Natural killer cell (primary cell): ENCODE measurements at regions not wholly inside any gene's neighbourhood (a gene's known extent, or its start where the extent isn't known, plus 50 kb on each side); places are given as distances from the start of the nearest gene placed in this dataset.

Source experiments
- ATAC-seq, 3 donors: fragments of 150-1000 bp in 2 of 3; fragments of 200-7000 bp in 1 of 3; cut with Tn5 transposase; 1 replicate in 1 of 3; 2 replicates in 2 of 3; pipeline ENCODE4 v1.10.0; 2021; ENCODE audit warnings: mild to moderate bottlenecking in 2 of 3, moderate library complexity in 2 of 3
- DNase-seq, 2 donors: peaks; one replicate each; pipeline versions ENCODE4 v3.0.0 to v3.0.0-alpha.2; 2013 to 2021; ENCODE audit warnings: mixed read lengths in 1 of 2
- H3K27ac ChIP-seq: one replicate; pipeline ENCODE4 v1.5.1; 2013; ENCODE audit warnings: mild to moderate bottlenecking, low read length
- H3K27me3 ChIP-seq: one replicate; pipeline ENCODE4 v1.6.1; 2013; ENCODE audit warnings: low read length; ENCODE audit not compliant: control insufficient read depth, insufficient read depth
- H3K36me3 ChIP-seq: one replicate; pipeline ENCODE4 v1.6.1; 2013; ENCODE audit warnings: low read length; ENCODE audit not compliant: control insufficient read depth, insufficient read depth
- H3K4me1 ChIP-seq: one replicate; pipeline ENCODE4 v1.6.1; 2013; ENCODE audit warnings: low read length; ENCODE audit not compliant: control insufficient read depth, insufficient read depth
- H3K4me3 ChIP-seq: one replicate; pipeline ENCODE4 v1.5.1; 2013; ENCODE audit warnings: low read length
- H3K9me3 ChIP-seq: one replicate; pipeline ENCODE4 v1.6.1; 2013; ENCODE audit warnings: low read length; ENCODE audit not compliant: control insufficient read depth, insufficient read depth
- H3K27ac Mint-ChIP-seq, 2 donors: one replicate each; pipeline ENCODE4 v1.8.0; 2022; ENCODE audit warnings: mild to moderate bottlenecking in 2 of 2, mixed read lengths in 2 of 2, moderate library complexity in 1 of 2
- H3K27me3 Mint-ChIP-seq, 2 donors: one replicate each; pipeline ENCODE4 v1.8.0; 2022; ENCODE audit warnings: low read depth in 2 of 2, mixed read lengths in 2 of 2
- H3K36me3 Mint-ChIP-seq: one replicate; pipeline ENCODE4 v1.8.0; 2022; ENCODE audit warnings: mixed read lengths
- H3K4me1 Mint-ChIP-seq, 2 donors: one replicate each; pipeline ENCODE4 v1.8.0; 2022; ENCODE audit warnings: mixed read lengths in 2 of 2
- H3K4me3 Mint-ChIP-seq: one replicate; pipeline ENCODE4 v1.8.0; 2022; ENCODE audit warnings: mild to moderate bottlenecking, moderate library complexity, mixed read lengths
- H3K9me3 Mint-ChIP-seq, 2 donors: one replicate each; pipeline ENCODE4 v1.8.0; 2022; ENCODE audit warnings: mixed read lengths in 2 of 2
- WGBS: methylation state at CpG from one replicate; pipeline ENCODE4 v1.1.7; 2013; ENCODE audit warnings: missing lambda C conversion rate; ENCODE audit not compliant: insufficient coverage; 5-methylcytosine and 5-hydroxymethylcytosine counted together
- intact Hi-C: fragments of 100-400 bp; cut with micrococcal nuclease; formaldehyde crosslinking; loops from one replicate; pipeline ENCODE4 v1.14.2; 2022
- TF ChIP-seq, protein P1 (sequence below): fragments of 200-600 bp; IDR thresholded peaks from one replicate; pipeline ENCODE4 v1.8.0; 2022; ENCODE audit warnings: antibody characterized with exemption

DNA sequence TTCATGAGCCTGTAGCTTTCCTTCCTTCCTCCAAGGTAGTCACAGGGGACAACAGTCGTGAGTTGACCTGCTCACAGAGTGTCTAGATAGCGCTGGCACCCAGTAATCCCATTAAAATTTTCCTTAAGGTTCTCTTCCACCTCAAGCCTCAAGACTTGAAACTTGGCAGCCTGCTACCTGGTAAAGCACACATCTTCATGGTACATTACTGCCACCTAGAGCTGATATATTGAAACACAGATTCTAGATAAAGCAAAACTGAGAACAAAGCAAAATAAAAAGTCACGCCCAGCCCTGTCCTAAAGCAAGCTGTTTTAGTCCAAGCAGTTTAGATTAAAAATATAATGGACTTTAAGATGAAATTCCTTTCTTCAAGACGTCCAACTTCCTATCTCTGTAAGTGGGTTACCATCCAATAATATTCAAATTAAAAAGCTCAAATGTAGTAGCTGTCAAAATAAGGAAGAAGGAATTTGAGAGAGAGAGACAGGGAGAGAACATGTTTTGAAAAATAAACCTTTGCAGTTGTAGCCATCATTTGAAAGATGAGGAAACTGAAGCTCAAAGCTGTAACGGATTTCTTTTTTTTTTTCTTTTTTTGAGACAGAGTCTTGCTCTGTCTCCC, 50.7 kb upstream of the CD83 start:
- Histone ChIP-seq H3K27me3 (no peaks in the 10 kb centered on the region), H3K27ac (no peak overlapping the region), H3K9me3 (no peaks in the 10 kb centered on the region), H3K4me3 (no peak overlapping the region), H3K36me3 (no peaks in the 10 kb centered on the region), H3K4me1 (no peaks in the 10 kb centered on the region)
- intact Hi-C loops, result loop anchor here (1.0 kb wide), 2 partner anchors 158 to 272 kb away; no protein-coding TSS in a partner anchor
- Mint-ChIP-seq H3K9me3 (no peaks in the 10 kb centered on the region), H3K4me3 (no peak overlapping the region), H3K4me1 (peaks cover 7 to 10% of the 10 kb centered on the region in 2 donors), H3K27me3 (peaks cover 12 to 27% of the 10 kb centered on the region in 2 donors), H3K36me3 (no peaks in the 10 kb centered on the region), H3K27ac (no peak overlapping the region)
- ATAC-seq (peak; percentile 77 to 90 (median 83)), DNase-seq (peak in 1 of 2 donors; percentile 78)
- WGBS, result 19% methylated on average over 4 of the region's 5 CpGs
- TF ChIP-seq, protein P1, sequence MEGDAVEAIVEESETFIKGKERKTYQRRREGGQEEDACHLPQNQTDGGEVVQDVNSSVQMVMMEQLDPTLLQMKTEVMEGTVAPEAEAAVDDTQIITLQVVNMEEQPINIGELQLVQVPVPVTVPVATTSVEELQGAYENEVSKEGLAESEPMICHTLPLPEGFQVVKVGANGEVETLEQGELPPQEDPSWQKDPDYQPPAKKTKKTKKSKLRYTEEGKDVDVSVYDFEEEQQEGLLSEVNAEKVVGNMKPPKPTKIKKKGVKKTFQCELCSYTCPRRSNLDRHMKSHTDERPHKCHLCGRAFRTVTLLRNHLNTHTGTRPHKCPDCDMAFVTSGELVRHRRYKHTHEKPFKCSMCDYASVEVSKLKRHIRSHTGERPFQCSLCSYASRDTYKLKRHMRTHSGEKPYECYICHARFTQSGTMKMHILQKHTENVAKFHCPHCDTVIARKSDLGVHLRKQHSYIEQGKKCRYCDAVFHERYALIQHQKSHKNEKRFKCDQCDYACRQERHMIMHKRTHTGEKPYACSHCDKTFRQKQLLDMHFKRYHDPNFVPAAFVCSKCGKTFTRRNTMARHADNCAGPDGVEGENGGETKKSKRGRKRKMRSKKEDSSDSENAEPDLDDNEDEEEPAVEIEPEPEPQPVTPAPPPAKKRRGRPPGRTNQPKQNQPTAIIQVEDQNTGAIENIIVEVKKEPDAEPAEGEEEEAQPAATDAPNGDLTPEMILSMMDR, result peak; percentile 67

DNA sequence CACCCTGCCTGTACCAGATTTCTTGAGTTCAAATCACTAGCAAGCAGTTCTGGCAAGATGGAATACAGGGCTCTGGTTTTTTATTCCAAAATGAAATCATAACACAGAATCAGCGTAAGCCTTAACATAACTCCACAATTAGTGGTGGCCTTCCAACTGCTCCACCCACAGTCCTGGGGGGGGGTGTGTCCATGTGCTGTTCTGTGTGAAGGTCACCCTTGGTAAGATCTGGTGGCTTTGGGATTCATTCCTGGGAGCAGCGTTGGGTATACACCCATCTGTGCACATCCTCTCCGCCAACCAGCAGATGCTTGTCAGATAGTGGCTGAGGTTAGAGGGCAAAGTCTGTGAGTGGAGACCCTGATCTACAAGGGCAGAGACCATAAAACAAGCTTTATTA, 49.9 kb upstream of the CD83 start:
- Mint-ChIP-seq H3K36me3 (no peaks in the 10 kb centered on the region), H3K9me3 (no peaks in the 10 kb centered on the region), H3K27me3 (peaks cover 8 to 19% of the 10 kb centered on the region in 2 donors), H3K4me3 (no peak overlapping the region), H3K4me1 (peaks cover 7 to 10% of the 10 kb centered on the region in 2 donors), H3K27ac (peak overlapping the region in 1 of 2 donors; percentile 40)
- no peaks in the 10 kb centered on the region for H3K36me3 ChIP-seq
- DNase-seq (no peak), ATAC-seq (no peak)
- no peaks in the 10 kb centered on the region for H3K4me1 ChIP-seq
- intact Hi-C loops, result no loop called here
- no peak overlapping the region for H3K27ac ChIP-seq
- no peaks in the 10 kb centered on the region for H3K9me3 ChIP-seq
- 72% methylated on average over 2 of the region's 3 CpGs for WGBS
- no peak overlapping the region for H3K4me3 ChIP-seq
- no peaks in the 10 kb centered on the region for H3K27me3 ChIP-seq
- TF ChIP-seq, protein P1, result no peak
